H1 (cell line): ENCODE measurements at regions not wholly inside any gene's neighbourhood (a gene's known extent, or its start where the extent isn't known, plus 50 kb on each side); places are given as distances from the start of the nearest gene placed in this dataset.
"Not testable (repeated sequence)": the region's sequence is repeated elsewhere in the genome, so short reads cannot be mapped to it uniquely, and the experiment has no call there.

Source experiments
- CTCF ChIA-PET: fragments of 300-600 bp; sonication (Branson Sonifier 250); formaldehyde crosslinking; loops from one replicate; lab custom pipeline; 2021; ENCODE audit not compliant: partially characterized antibody; lab: Charles Lee
- POLR2A ChIA-PET: fragments of 300-600 bp; sonication (Branson Sonifier 250); formaldehyde crosslinking; loops from one replicate; lab custom pipeline; 2021; ENCODE audit warnings: inconsistent platforms; ENCODE audit not compliant: partially characterized antibody; lab: Charles Lee
- DNase-seq, 2 experiments: peaks; one replicate each; pipeline versions ENCODE4 v3.0.0 to v3.0.0-alpha.2; 2010 to 2022; ENCODE audit warnings: low spot score in 2 of 2, low read depth in 1 of 2, mixed read lengths in 1 of 2
- FAIRE-seq: peaks from 2 replicates; lab custom pipeline; 2011; peaks lifted over from hg19 to GRCh38; lab: Jason Lieb, UNC
- H2AFZ ChIP-seq: 2 replicates; pipeline ENCODE4 v1.8.1; 2012; ENCODE audit warnings: low read length, inconsistent platforms
- H2AK5ac ChIP-seq: 2 replicates; pipeline ENCODE4 v1.6.1; 2013; ENCODE audit warnings: low read depth, low read length
- H2BK120ac ChIP-seq: replicated peaks from 2 replicates; pipeline ENCODE3; 2013; ENCODE audit warnings: low read depth, low read length, inconsistent platforms
- H2BK12ac ChIP-seq: 2 replicates; pipeline ENCODE4 v1.6.1; 2013; ENCODE audit warnings: low read depth, low read length
- H2BK15ac ChIP-seq: 2 replicates; pipeline ENCODE4 v1.6.1; 2013; ENCODE audit warnings: low read length
- H2BK20ac ChIP-seq: 2 replicates; pipeline ENCODE4 v1.6.1; 2013; ENCODE audit warnings: low read length
- H2BK5ac ChIP-seq: 2 replicates; pipeline ENCODE4 v1.6.1; 2013; ENCODE audit warnings: low read depth, low read length
- H3K14ac ChIP-seq: 2 replicates; pipeline ENCODE4 v1.6.1; 2013; ENCODE audit warnings: inconsistent platforms; ENCODE audit not compliant: insufficient read length
- H3K18ac ChIP-seq: 2 replicates; pipeline ENCODE4 v1.6.1; 2013; ENCODE audit warnings: low read length; ENCODE audit errors: extremely low read depth
- H3K23ac ChIP-seq: 2 replicates; pipeline ENCODE4 v1.6.1; 2013; ENCODE audit warnings: inconsistent platforms; ENCODE audit not compliant: insufficient read length
- H3K23me2 ChIP-seq: 2 replicates; pipeline ENCODE4 v1.6.1; 2013; ENCODE audit warnings: low read depth, low read length
- H3K27ac ChIP-seq: 2 replicates; pipeline ENCODE4 v1.6.1; 2011; ENCODE audit warnings: low read depth, low read length, inconsistent platforms
- H3K27me3 ChIP-seq, 4 experiments: replicated peaks in 1 of 4; 1 replicate in 1 of 4; 2 replicates in 3 of 4; pipeline versions ENCODE4 v1.6.1 to v1.8.1; 2011 to 2013; ENCODE audit warnings: low read length in 3 of 4, mild to moderate bottlenecking in 3 of 4, inconsistent platforms in 2 of 4, mixed read lengths in 2 of 4, moderate library complexity in 1 of 4; ENCODE audit not compliant: control insufficient read depth in 3 of 4, insufficient read depth in 3 of 4; ENCODE audit errors: extremely low read depth in 1 of 4
- H3K36me3 ChIP-seq, 4 experiments: 2 replicates each; pipeline versions ENCODE4 v1.6.1 to v1.8.1; 2011 to 2013; ENCODE audit warnings: mild to moderate bottlenecking in 4 of 4, low read length in 3 of 4, moderate library complexity in 2 of 4, control low read depth in 1 of 4, inconsistent platforms in 1 of 4; ENCODE audit not compliant: insufficient read depth in 4 of 4, control insufficient read depth in 2 of 4
- H3K4ac ChIP-seq: replicated peaks from 2 replicates; pipeline ENCODE3; 2013; ENCODE audit warnings: low read length, low read depth, mixed read lengths, inconsistent platforms; ENCODE audit not compliant: insufficient read length
- H3K4me1 ChIP-seq, 4 experiments: replicated peaks in 1 of 4; 1 replicate in 1 of 4; 2 replicates in 3 of 4; pipeline versions ENCODE4 v1.6.1 to v1.8.1; 2011 to 2013; ENCODE audit warnings: low read length in 3 of 4, inconsistent platforms in 2 of 4, mixed read lengths in 1 of 4; ENCODE audit not compliant: insufficient read depth in 4 of 4, control insufficient read depth in 3 of 4
- H3K4me2 ChIP-seq, 2 experiments: 2 replicates each; pipeline versions ENCODE4 v1.6.1 to v1.8.1; 2011 to 2013; ENCODE audit warnings: low read depth in 2 of 2, low read length in 2 of 2, control low read depth in 1 of 2, inconsistent platforms in 1 of 2, mild to moderate bottlenecking in 1 of 2; ENCODE audit not compliant: insufficient read depth in 1 of 2
- H3K4me3 ChIP-seq, 4 experiments: fragments of 200-600, 300-600 bp in 1 of 4; sonication (generic), shearing (Covaris generic), sonication (Bioruptor Twin) in 1 of 4; 2 replicates each; pipeline versions ENCODE4 v1.5.1 to v1.8.1; 2011 to 2016; ENCODE audit warnings: low read length in 4 of 4, low read depth in 3 of 4, control low read depth in 2 of 4, inconsistent platforms in 2 of 4, mild to moderate bottlenecking in 2 of 4, mixed read lengths in 1 of 4, moderate library complexity in 1 of 4; ENCODE audit not compliant: insufficient read depth in 2 of 4; ENCODE audit errors: extremely low read depth in 1 of 4
- H3K56ac ChIP-seq: replicated peaks from 2 replicates; pipeline ENCODE3; 2013; ENCODE audit warnings: low read depth, mild to moderate bottlenecking, mixed read lengths, low read length, inconsistent platforms; ENCODE audit not compliant: insufficient read length
- H3K79me1 ChIP-seq: 2 replicates; pipeline ENCODE4 v1.6.1; 2013; ENCODE audit warnings: low read depth, low read length, control low read depth
- H3K79me2 ChIP-seq, 2 experiments: 2 replicates each; pipeline versions ENCODE4 v1.6.1 to v1.8.1; 2012 to 2013; ENCODE audit warnings: low read length in 2 of 2, mild to moderate bottlenecking in 2 of 2, inconsistent platforms in 1 of 2; ENCODE audit not compliant: insufficient read depth in 2 of 2, control insufficient read depth in 1 of 2
- H3K9ac ChIP-seq, 4 experiments: replicated peaks in 1 of 4; 1 replicate in 1 of 4; 2 replicates in 3 of 4; pipeline versions ENCODE4 v1.6.1 to v1.8.1; 2011 to 2013; ENCODE audit warnings: low read depth in 3 of 4, low read length in 3 of 4, control low read depth in 2 of 4, mild to moderate bottlenecking in 2 of 4, moderate library complexity in 2 of 4, inconsistent platforms in 1 of 4; ENCODE audit errors: extremely low read depth in 1 of 4
- H3K9me3 ChIP-seq, 2 experiments: 2 replicates each; pipeline versions ENCODE4 v1.6.1 to v1.8.1; 2012 to 2013; ENCODE audit warnings: mild to moderate bottlenecking in 2 of 2, moderate library complexity in 2 of 2, control low read depth in 1 of 2, inconsistent platforms in 1 of 2, low read depth in 1 of 2, low read length in 1 of 2, mixed read lengths in 1 of 2; ENCODE audit not compliant: insufficient read depth in 2 of 2
- H4K20me1 ChIP-seq, 2 experiments: replicated peaks in 1 of 2; 2 replicates each; pipeline versions ENCODE3 to v1.8.1; 2011 to 2013; ENCODE audit warnings: inconsistent platforms in 2 of 2, low read length in 2 of 2, mild to moderate bottlenecking in 1 of 2; ENCODE audit not compliant: insufficient read depth in 2 of 2, control insufficient read depth in 1 of 2
- H4K5ac ChIP-seq: 2 replicates; pipeline ENCODE4 v1.6.1; 2013; ENCODE audit warnings: low read length, low read depth, mixed read lengths, inconsistent platforms; ENCODE audit not compliant: insufficient read length
- H4K8ac ChIP-seq: 2 replicates; pipeline ENCODE4 v1.8.0; 2013; ENCODE audit warnings: mild to moderate bottlenecking, moderate library complexity, low read length, inconsistent platforms; ENCODE audit not compliant: insufficient read depth; ENCODE audit errors: extremely low read depth
- H4K91ac ChIP-seq: replicated peaks from 2 replicates; pipeline ENCODE3; 2013; ENCODE audit warnings: low read length, mixed read lengths, inconsistent platforms; ENCODE audit not compliant: insufficient read length
- WGBS, 2 experiments: shearing (Covaris generic) in 1 of 2; methylation state at CpG; one replicate each; pipeline versions ENCODE4 v1.1.6 to v1.1.7; 2013 to 2015; ENCODE audit warnings: low lambda C conversion rate in 2 of 2, mixed read lengths in 2 of 2, inconsistent platforms in 1 of 2, low coverage in 1 of 2, missing lambda C conversion rate in 1 of 2; ENCODE audit not compliant: insufficient replicate concordance in 2 of 2, insufficient coverage in 1 of 2, insufficient read length in 1 of 2; ENCODE audit errors: extremely low coverage in 1 of 2, missing lambda C conversion rate in 1 of 2; 5-methylcytosine and 5-hydroxymethylcytosine counted together

DNA sequence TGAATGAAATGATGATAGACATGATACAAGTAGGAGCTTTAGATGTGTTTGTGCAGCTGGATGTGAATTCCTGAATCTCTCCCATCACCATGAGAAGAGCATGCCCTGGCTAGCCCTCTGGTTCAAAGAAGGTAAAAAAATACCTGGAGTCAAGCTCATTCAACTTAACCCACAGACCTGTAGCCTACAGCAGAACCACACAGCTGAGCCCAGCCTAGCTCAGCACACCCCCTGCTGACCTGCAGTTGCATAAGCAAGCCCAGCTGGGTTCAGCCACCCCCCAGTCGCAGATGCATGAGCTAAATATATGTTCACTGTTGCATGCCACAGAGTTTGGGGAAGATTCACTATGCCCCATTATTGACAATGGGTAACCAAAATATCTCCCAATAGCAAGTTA lies 130.6 kb upstream of the RRN3 start:
- H4K5ac ChIP-seq, H3K56ac ChIP-seq, H3K4ac ChIP-seq, H3K36me3 ChIP-seq, H3K79me2 ChIP-seq, H2BK15ac ChIP-seq, H2BK20ac ChIP-seq, H3K23ac ChIP-seq, H3K23me2 ChIP-seq, H3K27ac ChIP-seq, H3K4me3 ChIP-seq, H3K18ac ChIP-seq, POLR2A ChIA-PET, H2BK12ac ChIP-seq, H3K14ac ChIP-seq, H4K91ac ChIP-seq, H2AK5ac ChIP-seq, H4K8ac ChIP-seq, H3K79me1 ChIP-seq, H4K20me1 ChIP-seq, DNase-seq, H2AFZ ChIP-seq, H3K9ac ChIP-seq, FAIRE-seq, H3K4me1 ChIP-seq, H3K9me3 ChIP-seq, H3K27me3 ChIP-seq, H3K4me2 ChIP-seq, H2BK120ac ChIP-seq, CTCF ChIA-PET, H2BK5ac ChIP-seq: not testable (repeated sequence)
- WGBS, 2 experiments: no CpG with 5 or more reads among the region's 1 CpG

DNA sequence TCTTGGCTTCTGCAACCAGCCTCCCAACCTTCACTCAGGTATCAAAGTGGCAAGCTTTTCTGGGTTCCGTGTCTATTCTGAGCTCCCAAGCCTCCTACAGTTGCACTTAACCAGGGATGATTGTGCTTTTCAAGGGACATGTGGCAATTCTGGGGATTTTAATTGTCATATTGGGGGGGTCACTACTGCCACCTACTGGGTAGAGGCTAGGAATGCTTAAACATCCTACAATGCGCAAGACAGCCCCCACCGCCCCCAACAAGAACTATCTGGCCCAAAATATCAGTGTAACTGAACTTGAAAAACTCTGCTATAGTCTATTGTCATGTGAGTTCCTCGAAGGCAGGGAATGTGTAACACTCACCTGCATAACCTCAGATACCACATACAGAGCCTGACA lies 129.3 kb upstream of the RRN3 start:
- 0 out of 2 replicates have a peak overlapping the region, but pooled peaks have one; percentile 87 for H2AFZ ChIP-seq
- H2BK120ac ChIP-seq, H4K5ac ChIP-seq, H3K27me3 ChIP-seq, H3K4me1 ChIP-seq, H3K14ac ChIP-seq, H2BK5ac ChIP-seq, H3K9me3 ChIP-seq, H3K4me2 ChIP-seq, H2AK5ac ChIP-seq, FAIRE-seq, H3K9ac ChIP-seq, H2BK12ac ChIP-seq, H2BK20ac ChIP-seq, H3K4ac ChIP-seq, H2BK15ac ChIP-seq, H3K56ac ChIP-seq, H4K91ac ChIP-seq, H3K27ac ChIP-seq, H4K20me1 ChIP-seq, H3K23ac ChIP-seq, H3K36me3 ChIP-seq, H4K8ac ChIP-seq, H3K79me1 ChIP-seq, CTCF ChIA-PET, H3K23me2 ChIP-seq, DNase-seq, H3K79me2 ChIP-seq, H3K4me3 ChIP-seq, POLR2A ChIA-PET, H3K18ac ChIP-seq: not testable (repeated sequence)
- no CpG with 5 or more reads among the region's 4 CpGs for WGBS, 2 experiments
